HG03060 (cell line): ENCODE measurements at regions not wholly inside any gene's neighbourhood (a gene's known extent, or its start where the extent isn't known, plus 50 kb on each side); places are given as distances from the start of the nearest gene placed in this dataset.
"Not testable (repeated sequence)": the region's sequence is repeated elsewhere in the genome, so short reads cannot be mapped to it uniquely, and the experiment has no call there.

Experiments used
- ATAC-seq: cut with Tn5 transposase; IDR thresholded peaks from one replicate; pipeline ENCODE4 v1.9.1; 2021; ENCODE audit warnings: low read depth, moderate number of reproducible peaks; ENCODE audit not compliant: unreplicated experiment

GRCh38 chr6:134622382-134623173 lies 304.7 kb upstream of the SGK1 start:
- ATAC-seq, result no peak

DNA sequence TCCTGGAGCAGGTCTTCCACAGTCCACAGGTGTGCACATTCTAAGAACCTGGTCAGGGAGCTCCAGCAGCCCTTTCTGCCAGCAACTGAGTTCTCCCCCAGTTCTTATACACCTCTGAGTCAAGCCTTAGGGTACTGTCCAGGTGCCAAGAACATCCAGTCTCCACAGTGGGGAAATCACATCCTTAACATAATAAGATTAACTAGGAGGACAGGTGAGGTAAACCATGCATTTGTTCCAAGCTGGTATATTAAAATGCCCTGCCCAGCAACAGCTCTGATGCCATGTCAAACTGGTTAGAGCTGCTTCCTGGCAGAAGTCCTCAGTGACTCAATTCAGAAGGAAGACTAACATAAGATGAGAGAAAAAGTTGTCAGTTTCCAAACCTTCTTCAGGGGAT lies 303.9 kb upstream of the SGK1 start:
- ATAC-seq, result no peak

DNA sequence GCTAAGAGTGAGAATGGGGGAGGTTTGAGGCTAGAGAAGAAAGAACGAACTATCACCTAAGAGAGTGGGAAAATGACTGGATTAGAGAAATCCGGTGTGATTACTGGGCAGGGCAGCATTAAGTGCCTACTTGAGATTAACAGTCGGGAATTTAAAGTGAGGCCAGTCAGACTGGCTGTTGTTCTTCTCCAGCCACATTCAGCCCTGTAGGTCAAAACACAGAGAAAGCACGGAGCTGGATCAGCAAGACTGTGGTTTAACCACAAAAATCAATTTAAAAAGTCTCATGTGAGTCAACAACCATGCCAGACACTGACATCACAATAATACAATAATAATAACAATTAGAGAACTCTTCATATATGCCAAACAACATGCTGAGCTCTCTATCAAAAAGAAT lies 301.9 kb upstream of the SGK1 start:
- ATAC-seq, result no peak

- no peak for ATAC-seq
Measured at GRCh38 chr6:134619077-134619476, 301.2 kb upstream of the SGK1 start.

GRCh38 chr6:134614606-134615485 lies 296.9 kb upstream of the SGK1 start:
- ATAC-seq, result no peak

DNA sequence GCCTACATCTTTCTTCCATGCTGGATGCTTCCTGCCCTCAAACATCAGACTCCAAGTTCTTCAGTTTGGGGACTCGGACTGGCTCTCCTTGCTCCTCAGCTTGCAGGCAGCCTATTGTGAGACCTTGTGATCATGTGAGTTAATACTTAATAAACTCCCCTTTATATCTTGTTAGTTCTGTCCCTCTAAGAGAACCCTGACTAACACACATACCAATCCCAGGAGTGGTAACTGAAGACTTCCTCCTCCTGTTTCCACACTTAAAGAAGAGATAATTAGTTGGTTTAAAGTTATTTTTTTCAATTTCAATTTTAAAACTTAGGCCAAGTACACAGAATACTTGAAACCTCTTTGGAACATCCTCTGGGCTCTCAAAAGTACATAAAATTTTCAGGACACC lies 294.2 kb upstream of the SGK1 start:
- ATAC-seq, result not testable (repeated sequence)

- no peak for ATAC-seq
Measured at GRCh38 chr6:134610411-134610810, 292.5 kb upstream of the SGK1 start.

DNA sequence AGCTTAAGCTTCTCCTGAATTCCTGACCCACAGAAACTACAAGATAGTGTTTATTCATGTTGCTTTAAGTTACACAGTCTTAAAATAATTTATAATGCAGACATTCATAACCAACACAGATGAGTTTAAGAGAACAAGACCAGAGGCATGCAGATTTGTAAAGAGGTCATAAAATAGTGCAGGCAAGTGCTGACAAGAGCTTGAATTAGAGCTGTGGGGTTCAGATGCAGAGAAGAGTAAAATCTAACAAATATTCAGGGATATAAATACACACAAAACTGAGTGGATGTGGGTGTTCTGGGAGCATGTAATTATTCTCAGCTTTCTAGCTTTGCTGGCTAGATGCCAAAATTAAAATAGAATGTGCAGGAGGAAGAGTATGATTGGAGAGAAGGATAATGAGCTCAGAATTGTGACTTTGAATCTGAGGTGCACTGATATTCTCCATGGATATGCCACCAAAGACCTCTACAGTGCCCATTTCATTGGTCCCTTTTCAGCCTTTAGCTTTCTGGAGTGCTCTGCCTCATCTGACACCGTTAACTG lies 291.9 kb upstream of the SGK1 start:
- no peak for ATAC-seq

DNA sequence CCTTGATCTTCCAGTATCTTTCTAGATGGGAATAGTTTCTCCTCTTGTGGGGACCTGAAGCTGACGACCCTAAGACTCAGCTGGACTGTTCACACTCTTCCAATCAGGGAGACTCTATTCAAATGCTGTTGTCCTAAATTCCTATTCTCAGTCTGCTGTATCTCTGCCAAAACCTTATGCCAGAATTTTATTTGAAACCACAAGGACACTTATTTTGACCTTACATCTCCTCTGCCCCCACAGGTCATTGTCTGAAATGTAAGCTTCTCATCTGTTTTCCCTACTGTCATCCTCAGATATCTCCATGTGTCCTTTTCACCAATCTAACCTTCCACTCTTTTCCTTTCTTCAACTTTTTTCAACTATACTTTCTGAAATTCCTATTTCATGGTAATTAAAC lies 289.5 kb upstream of the SGK1 start:
- ATAC-seq, result no peak

GRCh38 chr6:134605034-134605433 lies 287.1 kb upstream of the SGK1 start:
- ATAC-seq, result no peak

- no peak for ATAC-seq
Measured at GRCh38 chr6:134604014-134604676, 286.2 kb upstream of the SGK1 start.

DNA sequence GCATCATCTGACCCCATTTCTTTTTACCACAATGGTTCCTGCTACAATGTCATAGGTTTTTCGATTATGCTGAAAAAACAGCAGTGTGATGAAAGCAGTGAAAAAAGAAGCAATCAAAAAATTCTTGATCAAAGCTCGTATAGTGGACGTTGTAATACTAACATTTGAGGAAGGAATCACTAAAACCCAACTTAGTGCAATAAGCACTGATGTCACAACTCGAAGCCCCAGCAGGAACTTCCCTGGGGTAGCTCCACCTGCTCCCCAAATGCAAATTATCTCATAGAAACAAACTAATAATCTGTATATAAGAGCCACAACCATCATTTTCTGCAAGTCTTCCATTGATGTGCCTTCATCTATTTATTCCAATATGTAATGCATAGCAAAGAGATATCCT lies 285.6 kb upstream of the SGK1 start:
- no peak for ATAC-seq

GRCh38 chr6:134602123-134602522 lies 284.2 kb upstream of the SGK1 start:
- no peak for ATAC-seq

GRCh38 chr6:134600671-134601070 lies 282.8 kb upstream of the SGK1 start:
- no peak for ATAC-seq

DNA sequence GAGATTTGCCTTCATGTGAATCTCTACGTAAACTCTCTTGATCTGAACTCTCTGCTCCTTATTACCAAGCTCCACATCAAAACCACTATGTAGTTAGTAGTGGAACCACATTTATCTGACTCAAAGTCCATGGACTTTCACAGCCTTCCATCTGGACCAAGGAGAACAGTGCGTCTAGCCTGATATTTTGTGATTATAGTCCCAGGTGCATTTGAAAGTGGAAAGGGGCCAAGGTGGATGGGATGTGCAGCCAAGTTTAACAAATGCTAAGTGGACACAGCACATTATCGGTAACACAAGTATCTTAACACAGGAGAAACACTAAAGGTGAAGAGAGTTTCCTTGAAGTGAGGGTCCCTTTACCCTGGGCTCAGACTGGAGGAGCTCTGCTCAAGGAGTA lies 281.2 kb upstream of the SGK1 start:
- ATAC-seq, result no peak

DNA sequence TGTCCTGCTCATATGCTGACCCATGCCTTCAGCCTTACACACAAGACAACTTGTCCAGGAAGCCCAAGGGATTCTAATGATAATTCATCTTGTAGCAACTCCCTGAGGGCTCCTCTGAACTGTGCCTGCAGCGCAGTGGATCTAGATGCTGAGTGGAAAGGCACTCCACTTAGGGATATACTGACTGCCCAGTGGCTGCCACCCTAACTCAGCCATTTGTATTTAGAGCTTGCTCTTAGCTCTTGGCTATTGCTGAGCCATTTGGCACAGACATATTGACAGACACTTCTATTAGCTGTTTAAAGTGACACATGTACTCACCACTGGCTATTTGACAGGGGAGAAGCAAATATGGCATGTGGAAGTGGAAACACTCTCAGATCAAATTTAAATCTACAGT lies 278.3 kb upstream of the SGK1 start:
- ATAC-seq, result no peak

- ATAC-seq, result no peak
Measured at GRCh38 chr6:134594881-134595280, 277.0 kb upstream of the SGK1 start.

DNA sequence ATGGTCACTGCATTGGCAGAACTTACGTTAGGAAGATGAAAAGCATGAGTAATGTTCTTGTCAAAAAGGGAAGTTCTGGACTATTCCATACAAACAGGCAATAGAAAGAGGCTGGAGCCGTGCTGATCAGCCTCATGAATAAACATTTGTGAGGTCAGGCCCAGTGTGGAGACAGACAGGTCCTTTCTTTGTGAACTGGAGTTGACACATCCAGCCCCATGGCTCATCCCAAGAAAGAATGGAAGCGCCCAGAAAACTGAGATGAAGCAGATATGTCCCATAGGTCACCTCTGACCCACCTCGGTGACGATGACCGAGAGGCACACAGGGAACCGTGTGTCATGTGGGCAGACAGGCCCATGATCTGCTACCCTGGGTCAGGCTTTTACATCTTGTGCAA lies 276.0 kb upstream of the SGK1 start:
- no peak for ATAC-seq

GRCh38 chr6:134593442-134593841 lies 275.5 kb upstream of the SGK1 start:
- no peak for ATAC-seq

DNA sequence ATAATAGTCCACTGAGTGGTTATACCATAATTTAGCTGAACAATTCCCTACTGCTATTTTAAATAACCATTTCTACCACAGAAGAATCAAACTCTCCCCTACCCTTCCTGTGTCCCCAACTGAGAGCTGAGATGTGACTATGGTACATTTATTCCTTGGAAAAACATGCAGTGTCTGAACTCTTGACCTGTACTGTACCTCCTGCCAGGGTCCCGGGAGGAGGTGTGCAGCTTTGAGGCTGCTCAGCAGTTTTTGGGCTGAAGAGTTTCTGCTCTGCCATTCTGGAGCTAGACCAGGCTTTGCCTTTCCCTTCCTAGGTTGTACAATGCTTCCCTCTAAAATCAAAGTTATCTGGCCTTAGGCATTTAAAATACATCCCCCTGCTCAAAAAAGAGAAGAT lies 275.1 kb upstream of the SGK1 start:
- no peak for ATAC-seq

- ATAC-seq, result no peak
Measured at GRCh38 chr6:134590449-134590848, 272.5 kb upstream of the SGK1 start.
